Smooth muscle cell (in vitro differentiated cells): ENCODE measurements at regions not wholly inside any gene's neighbourhood (a gene's known extent, or its start where the extent isn't known, plus 50 kb on each side); places are given as distances from the start of the nearest gene placed in this dataset.

ENCODE experiments used
- DNase-seq: peaks from one replicate; lab custom pipeline; 2025; ENCODE audit not compliant: unreplicated experiment; lab: John Stamatoyannopoulos, UW
- H2AFZ ChIP-seq: fragments of 200-600 bp; sonication (generic); 2 replicates; pipeline ENCODE4 v1.6.0; 2016; ENCODE audit warnings: antibody characterized with exemption, low read depth, mild to moderate bottlenecking
- H3F3A ChIP-seq: fragments of 200-600 bp; sonication (generic); 2 replicates; pipeline ENCODE4 v1.6.0; 2017; ENCODE audit warnings: antibody characterized with exemption, low read depth
- H3K27ac ChIP-seq: fragments of 200-600 bp; sonication (generic); 2 replicates; pipeline ENCODE4 v1.5.1; 2016; ENCODE audit warnings: low read depth, mild to moderate bottlenecking
- H3K27me3 ChIP-seq: fragments of 200-600 bp; sonication (generic); 2 replicates; pipeline ENCODE4 v1.6.1; 2016; ENCODE audit warnings: low read depth, mild to moderate bottlenecking
- H3K36me3 ChIP-seq: fragments of 200-600 bp; sonication (generic); 2 replicates; pipeline ENCODE4 v1.5.1; 2016; ENCODE audit warnings: low read depth
- H3K4me1 ChIP-seq: fragments of 200-600 bp; sonication (generic); 2 replicates; pipeline ENCODE4 v1.5.1; 2016; ENCODE audit warnings: low read depth
- H3K4me2 ChIP-seq: fragments of 200-600 bp; sonication (generic); 2 replicates; pipeline ENCODE4 v1.6.0; 2016; ENCODE audit warnings: mild to moderate bottlenecking
- H3K4me3 ChIP-seq: fragments of 200-600 bp; sonication (generic); 2 replicates; pipeline ENCODE4 v1.5.1; 2016; ENCODE audit warnings: mild to moderate bottlenecking
- H3K79me2 ChIP-seq: fragments of 200-600 bp; sonication (generic); 2 replicates; pipeline ENCODE4 v1.6.0; 2016; ENCODE audit warnings: low read depth, mild to moderate bottlenecking
- H3K9ac ChIP-seq: fragments of 200-600 bp; sonication (generic); 2 replicates; pipeline ENCODE4 v1.6.0; 2016; ENCODE audit warnings: low read depth
- H3K9me3 ChIP-seq: fragments of 200-600 bp; sonication (generic); replicated peaks from 2 replicates; pipeline ENCODE4 v1.5.1; 2016; ENCODE audit warnings: low read depth
- H4K20me1 ChIP-seq: fragments of 200-600 bp; sonication (generic); 2 replicates; pipeline ENCODE4 v1.6.0; 2016; ENCODE audit warnings: low read depth
- WGBS: methylation state at CpG from one replicate; pipeline ENCODE4 v1.1.7; 2016; ENCODE audit warnings: low lambda C conversion rate; 5-methylcytosine and 5-hydroxymethylcytosine counted together
- TF ChIP-seq, protein P1 (sequence below): fragments of 200-600 bp; sonication (generic); IDR thresholded peaks from 2 replicates; pipeline ENCODE4 v1.5.1; 2017; ENCODE audit warnings: borderline replicate concordance, mild to moderate bottlenecking, antibody characterized with exemption; ENCODE audit not compliant: insufficient read depth, poor library complexity, severe bottlenecking

DNA sequence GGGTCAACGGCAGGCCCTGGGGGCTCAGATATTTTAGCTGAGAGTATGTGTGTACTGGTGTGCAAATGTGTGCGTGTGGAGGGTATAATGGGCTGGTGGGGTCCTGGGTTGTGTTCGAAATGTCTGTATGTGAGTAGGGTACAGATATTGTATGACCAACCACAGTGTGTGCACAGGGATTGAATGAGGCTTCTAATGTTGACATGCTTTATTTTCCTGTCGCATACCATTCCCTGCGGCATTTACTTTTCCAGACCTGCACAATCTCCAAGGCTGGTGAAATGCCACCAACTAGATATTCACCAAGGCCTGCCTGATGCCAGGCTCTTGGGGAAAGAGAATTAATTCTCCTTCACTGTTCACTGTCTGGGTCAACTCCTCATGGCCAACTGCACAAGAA, 441.4 kb upstream of the SULF2 start:
- H3K79me2 ChIP-seq = no peaks in the 10 kb centered on the region
- H3K4me2 ChIP-seq = no peak overlapping the region
- H2AFZ ChIP-seq = no peak overlapping the region
- no peak overlapping the region for H3K4me3 ChIP-seq
- H3K27ac ChIP-seq = no peak overlapping the region
- H3K4me1 ChIP-seq = no peaks in the 10 kb centered on the region
- no peak overlapping the region for H3K9ac ChIP-seq
- 85% methylated on average over 5 of the region's 5 CpGs for WGBS
- TF ChIP-seq, protein P1, sequence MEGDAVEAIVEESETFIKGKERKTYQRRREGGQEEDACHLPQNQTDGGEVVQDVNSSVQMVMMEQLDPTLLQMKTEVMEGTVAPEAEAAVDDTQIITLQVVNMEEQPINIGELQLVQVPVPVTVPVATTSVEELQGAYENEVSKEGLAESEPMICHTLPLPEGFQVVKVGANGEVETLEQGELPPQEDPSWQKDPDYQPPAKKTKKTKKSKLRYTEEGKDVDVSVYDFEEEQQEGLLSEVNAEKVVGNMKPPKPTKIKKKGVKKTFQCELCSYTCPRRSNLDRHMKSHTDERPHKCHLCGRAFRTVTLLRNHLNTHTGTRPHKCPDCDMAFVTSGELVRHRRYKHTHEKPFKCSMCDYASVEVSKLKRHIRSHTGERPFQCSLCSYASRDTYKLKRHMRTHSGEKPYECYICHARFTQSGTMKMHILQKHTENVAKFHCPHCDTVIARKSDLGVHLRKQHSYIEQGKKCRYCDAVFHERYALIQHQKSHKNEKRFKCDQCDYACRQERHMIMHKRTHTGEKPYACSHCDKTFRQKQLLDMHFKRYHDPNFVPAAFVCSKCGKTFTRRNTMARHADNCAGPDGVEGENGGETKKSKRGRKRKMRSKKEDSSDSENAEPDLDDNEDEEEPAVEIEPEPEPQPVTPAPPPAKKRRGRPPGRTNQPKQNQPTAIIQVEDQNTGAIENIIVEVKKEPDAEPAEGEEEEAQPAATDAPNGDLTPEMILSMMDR = no peak
- DNase-seq = no peak
- H3K36me3 ChIP-seq = no peaks in the 10 kb centered on the region
- no peaks in the 10 kb centered on the region for H3K9me3 ChIP-seq
- H4K20me1 ChIP-seq = no peaks in the 10 kb centered on the region
- H3F3A ChIP-seq = no peaks in the 10 kb centered on the region
- H3K27me3 ChIP-seq = no peaks in the 10 kb centered on the region

DNA sequence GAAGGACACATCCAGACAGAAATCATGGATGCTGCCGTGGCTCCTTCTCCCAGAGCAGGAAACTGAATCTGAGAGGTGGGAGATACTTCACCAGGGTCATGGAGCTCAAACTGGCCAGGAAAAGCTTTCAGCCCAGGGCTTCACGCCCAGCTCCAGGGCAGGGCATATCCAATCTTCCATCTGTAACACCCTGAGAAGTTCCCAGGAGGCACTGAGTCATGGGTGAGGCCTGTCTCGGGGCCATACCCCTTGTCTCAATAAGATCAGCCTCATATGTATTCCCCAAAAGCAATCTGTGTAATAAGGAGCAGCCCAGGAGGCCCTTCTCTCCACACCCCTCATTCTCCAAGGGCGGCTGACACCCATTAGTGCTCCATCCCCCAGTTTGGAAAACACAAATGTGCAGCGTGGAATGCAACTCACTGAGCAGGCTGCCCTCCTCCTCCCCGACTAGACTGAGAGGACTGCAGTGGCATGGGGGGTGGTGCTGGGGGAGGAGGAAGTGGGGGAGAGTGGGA, 439.3 kb upstream of the SULF2 start:
- TF ChIP-seq, protein P1 = no peak
- no peaks in the 10 kb centered on the region for H3K27me3 ChIP-seq
- H2AFZ ChIP-seq = no peak overlapping the region
- H3K4me3 ChIP-seq = no peak overlapping the region
- H3K4me1 ChIP-seq = no peaks in the 10 kb centered on the region
- H4K20me1 ChIP-seq = no peaks in the 10 kb centered on the region
- no peaks in the 10 kb centered on the region for H3K9me3 ChIP-seq
- 61% methylated on average over 5 of the region's 6 CpGs for WGBS
- no peak overlapping the region for H3K27ac ChIP-seq
- no peaks in the 10 kb centered on the region for H3K36me3 ChIP-seq
- DNase-seq = no peak
- no peak overlapping the region for H3K4me2 ChIP-seq
- no peak overlapping the region for H3K9ac ChIP-seq
- H3K79me2 ChIP-seq = no peaks in the 10 kb centered on the region
- H3F3A ChIP-seq = no peaks in the 10 kb centered on the region

DNA sequence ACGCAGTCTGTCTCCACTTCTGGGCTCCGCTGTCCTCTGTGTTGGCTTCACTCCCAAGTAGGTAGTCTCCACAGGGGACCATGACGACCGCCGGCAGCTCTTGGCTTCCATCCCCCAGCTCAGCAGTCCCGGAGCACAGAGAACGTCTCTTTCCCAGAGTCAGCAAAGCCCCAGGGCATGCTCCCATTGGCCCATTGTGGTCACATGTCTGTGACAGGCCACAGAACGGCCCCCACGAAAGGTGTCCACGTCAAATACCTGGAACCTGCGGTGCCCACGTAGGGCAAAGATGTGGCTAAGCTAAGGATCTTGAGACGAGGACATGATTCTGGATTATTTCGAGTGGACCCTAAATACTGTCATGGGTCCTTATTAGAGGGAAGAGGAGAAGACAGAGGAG, 438.4 kb upstream of the SULF2 start:
- DNase-seq = no peak
- Histone ChIP-seq H3K9ac (no peak overlapping the region), H3K27me3 (no peaks in the 10 kb centered on the region), H3K4me2 (no peak overlapping the region), H3K9me3 (no peaks in the 10 kb centered on the region), H3K36me3 (no peaks in the 10 kb centered on the region), H3K4me1 (no peaks in the 10 kb centered on the region), H4K20me1 (no peaks in the 10 kb centered on the region), H3K27ac (no peak overlapping the region), H2AFZ (no peak overlapping the region), H3F3A (no peaks in the 10 kb centered on the region), H3K4me3 (no peak overlapping the region), H3K79me2 (no peaks in the 10 kb centered on the region)
- TF ChIP-seq, protein P1 = no peak
- whole genome bisulfite sequencing = 97% methylated on average over 14 of the region's 14 CpGs

DNA sequence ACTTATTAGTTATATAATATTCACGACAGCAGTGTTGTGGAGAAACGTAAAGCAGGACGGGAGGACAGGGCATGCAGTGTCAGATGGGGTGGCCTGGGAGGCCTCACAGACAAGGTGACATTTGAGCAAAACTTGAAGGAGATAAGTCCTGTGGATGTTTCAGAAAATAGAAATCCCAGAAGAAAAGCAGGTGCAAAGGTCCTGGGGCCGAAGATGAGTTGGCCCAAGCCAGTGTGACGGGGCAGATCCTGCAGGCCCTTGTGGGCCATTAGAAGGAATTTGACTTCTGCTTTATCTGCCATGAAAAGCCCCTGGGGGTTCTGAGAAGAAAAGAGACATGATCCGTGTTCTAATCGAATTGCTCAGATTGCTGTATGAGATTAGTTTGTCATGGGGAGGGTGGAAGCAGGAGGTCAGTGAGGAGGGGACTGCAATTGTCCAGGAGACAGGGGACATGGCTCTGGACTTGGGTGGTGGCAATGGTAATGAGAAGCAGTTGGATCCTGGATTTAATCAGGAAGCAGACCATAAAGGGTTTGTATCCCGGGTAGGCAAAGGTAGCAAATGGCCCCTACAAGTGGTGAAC, 437.4 kb upstream of the SULF2 start:
- Histone ChIP-seq H3K4me3 (no peak overlapping the region), H3K36me3 (no peaks in the 10 kb centered on the region), H2AFZ (no peak overlapping the region), H3K27me3 (no peaks in the 10 kb centered on the region), H3K4me2 (no peak overlapping the region), H3K27ac (no peak overlapping the region), H4K20me1 (no peaks in the 10 kb centered on the region), H3K79me2 (no peaks in the 10 kb centered on the region), H3K4me1 (no peaks in the 10 kb centered on the region), H3F3A (no peaks in the 10 kb centered on the region), H3K9ac (no peak overlapping the region), H3K9me3 (no peaks in the 10 kb centered on the region)
- TF ChIP-seq, protein P1 = no peak
- DNase-seq = no peak
- WGBS = 95% methylated on average over 8 of the region's 8 CpGs
